ENCODE measurements at regions not wholly inside any gene's neighbourhood (a gene's known extent, or its start where the extent isn't known, plus 50 kb on each side); places are given as distances from the start of the nearest gene placed in this dataset.
"Not testable (repeated sequence)": the region's sequence is repeated elsewhere in the genome, so short reads cannot be mapped to it uniquely, and the experiment has no call there.

DNA sequence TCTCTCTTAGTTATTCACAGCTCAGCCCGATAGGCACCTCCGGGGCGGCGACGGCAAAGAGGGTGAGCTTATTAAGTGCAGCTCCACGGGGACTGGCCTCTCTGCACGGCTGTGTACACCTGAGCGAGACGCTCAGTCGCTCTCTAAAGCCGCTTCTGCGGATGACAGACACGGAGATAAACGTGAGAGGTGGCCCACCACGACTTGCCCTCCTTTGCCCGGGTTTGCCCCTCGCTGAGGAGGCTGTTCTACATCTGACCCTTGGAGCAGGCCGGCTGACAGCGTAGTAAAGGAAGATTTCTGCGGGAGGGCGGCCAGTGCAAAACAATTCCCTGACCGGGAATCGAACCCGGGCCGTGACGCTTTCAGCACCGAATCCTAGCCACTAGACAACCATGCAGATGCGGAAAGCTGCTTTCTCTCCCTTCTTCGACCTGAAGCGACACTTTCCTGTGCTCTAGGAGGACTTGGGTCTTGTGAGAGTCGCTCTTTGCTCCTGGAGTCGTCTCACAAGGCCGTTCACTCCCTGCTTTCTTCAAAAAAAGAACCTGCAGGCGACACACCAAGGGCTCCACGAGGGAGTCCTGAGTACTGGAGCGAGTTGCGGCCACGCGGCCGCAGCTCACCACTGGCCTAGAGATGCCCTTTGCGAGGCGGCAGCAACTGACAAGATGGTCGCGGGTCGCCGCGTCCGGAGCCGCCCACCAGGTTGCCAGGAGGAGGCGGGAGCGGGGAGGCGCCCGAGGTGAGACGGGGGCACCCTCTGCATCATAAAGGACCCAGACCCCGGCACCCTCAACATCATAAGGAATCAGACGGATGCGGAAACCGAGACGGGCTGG, 119.9 kb downstream of the PPIAL4A start:
- H3K4me3 ChIP-seq (ENCODE audit: low read depth, low read length); H3K4me1 ChIP-seq; H3K36me3 ChIP-seq; H3K9me3 ChIP-seq; H3K27me3 ChIP-seq: not testable (repeated sequence)
- DNase-seq: peak; percentile 14

DNA sequence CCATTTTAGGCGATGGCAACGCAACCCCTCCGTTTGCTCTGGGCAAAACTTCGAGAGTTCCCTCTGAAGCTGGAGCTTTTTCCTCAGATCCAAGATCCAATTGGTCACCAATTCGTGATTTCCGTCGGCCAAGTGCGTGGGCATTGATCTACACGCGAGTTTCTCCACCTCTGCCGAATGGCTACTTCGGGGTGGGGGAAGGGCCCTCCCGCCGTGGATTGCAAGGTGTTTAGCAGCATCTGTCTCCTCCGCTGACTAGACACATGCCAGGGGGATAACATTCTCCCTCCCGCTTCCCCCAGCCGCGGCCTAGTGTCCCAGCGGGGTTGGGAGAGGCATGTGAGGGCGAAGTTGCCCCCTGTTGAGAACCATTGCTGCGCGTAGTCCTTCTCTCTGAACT, 120.6 kb downstream of the PPIAL4A start:
- not testable (repeated sequence) for DNase-seq; H3K4me3 ChIP-seq (ENCODE audit: low read depth, low read length)

DNA sequence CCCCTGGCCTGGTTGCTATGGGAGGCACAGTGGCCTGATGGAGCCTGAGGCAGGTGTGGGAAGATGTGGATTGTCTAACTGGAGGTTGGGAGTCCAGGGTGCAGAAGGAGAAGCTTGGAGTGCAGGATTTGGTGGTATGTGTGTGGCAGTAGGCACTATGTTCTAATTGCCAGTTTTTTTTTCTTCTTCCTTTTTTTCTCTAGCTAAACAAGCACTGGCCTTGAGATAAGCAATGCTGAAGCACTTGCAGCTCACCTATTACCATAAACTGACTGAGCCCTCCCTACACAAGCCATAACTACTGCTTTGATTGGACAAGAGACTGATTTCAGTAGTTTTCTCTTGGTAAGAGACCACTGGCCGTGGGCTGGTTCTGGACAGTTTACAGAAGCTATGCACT, 123.6 kb downstream of the PPIAL4A start:
- not testable (repeated sequence) for DNase-seq; H3K4me1 ChIP-seq; H3K36me3 ChIP-seq; H3K4me3 ChIP-seq (ENCODE audit: low read depth, low read length); H3K27me3 ChIP-seq; H3K9me3 ChIP-seq

More for the DNA sequence above, 120.6 kb downstream of the PPIAL4A start:
- not testable (repeated sequence) for H3K36me3 ChIP-seq, H3K9me3 ChIP-seq, H3K27me3 ChIP-seq, H3K4me1 ChIP-seq

DNA sequence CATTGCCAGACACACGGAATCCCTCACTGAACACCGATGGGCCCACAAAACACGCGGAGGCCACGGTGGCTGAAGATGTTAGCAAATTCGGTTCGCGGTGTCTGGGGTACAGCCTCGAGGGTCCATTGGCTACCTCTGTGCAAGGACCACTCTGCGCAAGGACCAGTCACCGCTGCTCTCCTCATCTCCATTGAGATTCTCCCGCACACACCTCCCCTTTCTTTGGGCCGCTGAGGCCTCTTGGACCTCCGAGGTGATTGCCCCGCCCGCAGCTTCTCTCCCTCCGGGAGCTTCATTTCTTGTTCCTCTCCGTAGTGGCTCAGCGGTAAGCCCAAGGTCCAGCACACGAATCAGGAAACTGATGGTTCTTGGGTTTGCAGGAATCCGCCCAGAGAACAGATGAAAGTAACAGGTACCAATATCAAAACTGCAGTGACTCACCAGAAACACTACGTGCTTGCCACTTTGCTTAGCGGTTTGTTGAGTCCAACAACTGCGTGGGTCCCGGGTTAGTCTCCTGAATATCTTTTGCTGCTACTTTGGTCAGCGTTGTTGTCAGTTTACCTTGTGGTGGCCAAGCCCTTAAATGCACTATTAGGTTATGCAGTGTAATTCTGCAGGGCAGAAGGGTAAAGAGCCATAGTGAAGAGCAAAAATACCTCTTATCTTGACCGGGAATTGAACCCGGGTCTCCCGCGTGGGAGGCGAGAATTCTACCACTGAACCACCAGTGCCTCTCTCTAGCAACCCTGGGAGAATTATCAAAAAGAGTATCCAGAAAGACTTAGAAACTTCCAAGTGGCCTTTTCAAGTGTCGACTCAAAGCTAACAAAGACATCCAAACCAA, 126.8 kb downstream of the PPIAL4A start:
- H3K36me3 ChIP-seq, H3K4me1 ChIP-seq: not testable (repeated sequence)
- DNase-seq: peak; percentile 67

DNA sequence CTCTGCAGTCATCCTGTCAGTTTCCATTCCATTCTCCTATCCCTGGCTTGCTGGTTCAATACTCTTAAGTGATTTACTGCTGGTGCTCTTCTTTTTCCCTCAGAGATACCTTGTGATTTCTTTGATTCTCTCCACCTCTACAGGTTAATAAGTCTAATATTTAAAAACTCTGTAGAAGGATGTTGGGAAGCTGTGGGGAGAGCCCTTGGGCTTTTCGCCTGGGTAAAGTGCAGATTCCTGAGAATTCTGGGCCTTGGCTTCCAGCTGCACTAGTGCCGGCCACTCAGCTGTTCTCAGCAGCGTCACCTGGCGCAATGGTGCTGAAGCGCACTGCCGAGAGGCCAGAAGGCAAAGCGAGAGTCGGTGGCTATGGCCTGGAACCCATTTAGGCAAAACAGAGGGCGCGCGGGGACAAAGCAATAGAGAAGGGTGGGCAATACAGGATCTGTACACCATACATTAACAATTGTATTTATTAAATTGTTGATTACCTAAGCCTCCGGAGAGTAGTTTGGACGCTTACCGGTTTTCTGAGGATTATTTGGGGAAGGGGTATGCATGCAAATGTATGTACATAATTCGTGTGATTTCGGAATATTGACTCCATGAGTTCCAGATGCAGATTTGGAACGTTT, 130.3 kb downstream of the PPIAL4A start:
- not testable (repeated sequence) for DNase-seq
- H3K4me3 ChIP-seq (ENCODE audit: low read depth, low read length): peak overlapping the region; percentile 38
- TF ChIP-seq, protein P1, sequence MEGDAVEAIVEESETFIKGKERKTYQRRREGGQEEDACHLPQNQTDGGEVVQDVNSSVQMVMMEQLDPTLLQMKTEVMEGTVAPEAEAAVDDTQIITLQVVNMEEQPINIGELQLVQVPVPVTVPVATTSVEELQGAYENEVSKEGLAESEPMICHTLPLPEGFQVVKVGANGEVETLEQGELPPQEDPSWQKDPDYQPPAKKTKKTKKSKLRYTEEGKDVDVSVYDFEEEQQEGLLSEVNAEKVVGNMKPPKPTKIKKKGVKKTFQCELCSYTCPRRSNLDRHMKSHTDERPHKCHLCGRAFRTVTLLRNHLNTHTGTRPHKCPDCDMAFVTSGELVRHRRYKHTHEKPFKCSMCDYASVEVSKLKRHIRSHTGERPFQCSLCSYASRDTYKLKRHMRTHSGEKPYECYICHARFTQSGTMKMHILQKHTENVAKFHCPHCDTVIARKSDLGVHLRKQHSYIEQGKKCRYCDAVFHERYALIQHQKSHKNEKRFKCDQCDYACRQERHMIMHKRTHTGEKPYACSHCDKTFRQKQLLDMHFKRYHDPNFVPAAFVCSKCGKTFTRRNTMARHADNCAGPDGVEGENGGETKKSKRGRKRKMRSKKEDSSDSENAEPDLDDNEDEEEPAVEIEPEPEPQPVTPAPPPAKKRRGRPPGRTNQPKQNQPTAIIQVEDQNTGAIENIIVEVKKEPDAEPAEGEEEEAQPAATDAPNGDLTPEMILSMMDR (IDR thresholded peaks at IDR 0.05; ENCODE audit: low read depth, low read length): peak; percentile 27

More for the DNA sequence above, 126.8 kb downstream of the PPIAL4A start:
- not testable (repeated sequence) for H3K9me3 ChIP-seq; H3K27me3 ChIP-seq; H3K4me3 ChIP-seq (ENCODE audit: low read depth, low read length)

DNA sequence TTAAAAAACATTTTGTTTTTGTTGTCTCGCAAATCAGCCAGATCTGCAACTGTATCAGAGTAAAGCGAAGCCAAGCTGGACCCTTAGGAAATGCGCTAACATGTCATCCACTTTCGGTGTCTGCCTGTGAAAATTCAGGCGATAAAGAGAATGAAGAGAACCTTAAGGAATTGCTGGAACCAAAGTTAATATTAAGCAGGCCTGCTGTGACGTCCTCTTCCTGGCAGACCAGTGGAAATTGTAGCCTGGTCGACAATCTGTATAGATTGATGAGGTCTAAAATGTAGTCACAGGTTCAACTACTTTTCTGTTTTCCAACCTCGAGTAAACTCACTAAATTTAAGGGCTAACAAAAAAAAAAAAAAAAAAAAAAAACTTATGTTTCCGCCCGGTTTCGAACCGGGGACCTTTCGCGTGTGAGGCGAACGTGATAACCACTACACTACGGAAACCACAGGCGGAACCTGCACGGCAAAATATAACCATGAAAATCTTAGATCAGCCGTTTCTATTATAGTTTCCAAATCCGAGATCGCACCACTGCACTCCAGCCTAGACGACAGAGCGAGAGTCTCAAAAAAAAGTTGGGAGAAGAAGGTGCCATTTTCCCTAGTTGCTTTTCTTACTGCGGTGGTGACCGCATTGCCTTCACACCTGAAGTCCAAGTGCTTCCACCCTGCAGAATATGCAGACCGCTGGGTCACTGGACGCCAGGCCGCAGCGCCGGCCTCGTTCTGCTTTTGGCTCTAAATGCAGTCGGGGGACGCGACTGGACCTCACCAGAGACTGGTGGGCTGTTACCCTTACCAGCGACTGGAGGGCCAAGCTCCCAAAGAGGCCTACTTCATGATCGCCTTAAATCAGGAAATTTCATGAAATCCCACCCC, 131.0 kb downstream of the PPIAL4A start:
- peak overlapping the region; percentile 53 for H3K4me3 ChIP-seq (ENCODE audit: low read depth, low read length)
- DNase-seq: peak; percentile 35
- H3K9me3 ChIP-seq, H3K4me1 ChIP-seq, H3K36me3 ChIP-seq, H3K27me3 ChIP-seq: not testable (repeated sequence)

More for the DNA sequence above, 130.3 kb downstream of the PPIAL4A start:
- H3K36me3 ChIP-seq, H3K9me3 ChIP-seq, H3K4me1 ChIP-seq, H3K27me3 ChIP-seq: not testable (repeated sequence)

DNA sequence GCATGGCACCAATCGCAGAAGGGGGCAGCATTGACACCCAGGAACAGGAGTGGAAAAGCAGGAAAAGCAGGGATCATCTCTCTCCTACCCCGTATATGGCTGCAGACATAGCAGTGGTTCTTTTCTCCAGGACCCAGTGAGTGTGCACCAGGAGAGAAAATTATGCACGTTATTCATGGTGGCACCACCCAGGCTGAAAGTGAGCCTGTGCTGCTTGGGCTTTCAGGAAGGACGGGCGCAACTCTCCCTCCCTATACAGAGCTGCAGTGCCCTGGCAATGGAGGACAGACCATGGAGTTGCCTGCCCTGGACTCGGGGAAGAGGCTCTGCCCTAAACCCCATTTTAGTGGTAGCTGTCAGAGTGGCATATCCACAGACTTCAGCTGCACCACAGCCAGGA, 132.1 kb downstream of the PPIAL4A start:
- H3K4me3 ChIP-seq (ENCODE audit: low read depth, low read length); H3K4me1 ChIP-seq; H3K27me3 ChIP-seq; DNase-seq; H3K36me3 ChIP-seq; H3K9me3 ChIP-seq: not testable (repeated sequence)

DNA sequence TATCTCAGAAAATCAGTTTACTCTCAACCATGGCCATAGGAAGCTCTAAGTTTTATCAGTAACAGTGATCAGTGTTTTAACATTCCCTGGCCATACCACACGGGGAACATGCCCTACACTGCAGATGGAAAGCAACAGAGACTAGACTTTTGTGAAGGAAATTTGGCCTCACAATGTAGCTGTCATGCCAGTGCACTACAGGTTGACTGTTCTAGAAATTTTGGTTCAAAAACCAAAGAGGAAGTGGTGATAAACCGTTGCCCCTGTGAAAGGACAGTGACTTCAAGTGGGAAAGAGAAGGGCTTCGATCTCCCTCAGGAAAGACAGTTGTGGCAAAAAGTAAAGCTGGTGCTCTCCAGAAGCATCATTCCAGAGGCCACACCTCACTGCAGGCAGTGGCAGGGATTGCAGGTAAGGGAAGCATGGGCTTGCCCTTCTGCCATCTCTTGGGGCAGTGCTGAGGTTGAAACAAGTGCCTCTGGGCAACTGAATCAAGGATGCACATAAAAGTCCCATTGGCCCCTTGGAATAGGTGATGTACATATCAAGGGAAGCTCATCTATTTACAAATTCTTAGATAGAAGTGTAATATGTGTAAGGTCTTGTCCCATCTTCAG, 143.4 kb downstream of the PPIAL4A start:
- H3K9me3 ChIP-seq; H3K4me3 ChIP-seq (ENCODE audit: low read depth, low read length); H3K4me1 ChIP-seq; H3K36me3 ChIP-seq; H3K27me3 ChIP-seq; DNase-seq: not testable (repeated sequence)

DNA sequence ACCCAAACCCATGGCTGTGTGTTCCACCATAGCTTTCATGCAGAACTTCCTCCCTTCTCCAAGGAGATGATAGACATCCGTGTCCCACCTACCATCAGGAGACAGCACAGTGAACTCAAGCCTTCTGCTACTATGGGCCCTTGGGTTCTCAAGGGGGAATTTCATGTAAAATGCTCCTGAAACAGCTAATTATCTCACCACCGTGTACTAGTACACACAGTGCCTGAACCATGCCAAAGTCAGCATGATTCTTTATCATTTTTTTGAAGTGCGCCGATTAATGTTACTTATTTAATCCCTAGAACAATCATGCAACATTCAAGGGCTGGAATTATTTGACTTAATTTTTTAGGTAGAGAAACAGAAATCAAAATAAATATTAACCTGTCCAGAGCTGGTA, 147.2 kb downstream of the PPIAL4A start:
- H3K4me3 ChIP-seq (ENCODE audit: low read depth, low read length); H3K4me1 ChIP-seq; H3K9me3 ChIP-seq; H3K36me3 ChIP-seq; H3K27me3 ChIP-seq; DNase-seq: not testable (repeated sequence)

DNA sequence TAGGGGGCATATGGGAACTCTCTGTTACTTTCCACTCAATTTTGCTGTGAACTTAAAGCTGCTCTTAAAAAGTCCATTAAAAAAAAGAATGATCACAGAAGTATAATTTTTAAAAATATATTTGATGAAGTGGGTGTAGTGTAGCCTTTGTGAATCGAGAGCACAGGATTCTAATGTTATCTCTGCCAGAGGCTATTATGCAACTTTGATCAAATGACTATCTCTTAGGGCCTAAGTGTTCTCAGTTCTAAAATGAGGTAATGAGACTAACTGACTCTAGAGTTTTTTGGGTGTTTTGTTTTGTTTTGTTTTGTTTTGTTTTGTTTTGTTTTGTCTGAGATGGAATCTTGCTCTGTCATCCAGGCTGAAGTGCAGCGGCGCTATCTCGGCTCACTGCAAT, 143.2 kb downstream of the FAM72B start:
- not testable (repeated sequence) for H3K36me3 ChIP-seq; H3K27me3 ChIP-seq; H3K9me3 ChIP-seq; H3K4me1 ChIP-seq; DNase-seq; H3K4me3 ChIP-seq (ENCODE audit: low read depth, low read length)

DNA sequence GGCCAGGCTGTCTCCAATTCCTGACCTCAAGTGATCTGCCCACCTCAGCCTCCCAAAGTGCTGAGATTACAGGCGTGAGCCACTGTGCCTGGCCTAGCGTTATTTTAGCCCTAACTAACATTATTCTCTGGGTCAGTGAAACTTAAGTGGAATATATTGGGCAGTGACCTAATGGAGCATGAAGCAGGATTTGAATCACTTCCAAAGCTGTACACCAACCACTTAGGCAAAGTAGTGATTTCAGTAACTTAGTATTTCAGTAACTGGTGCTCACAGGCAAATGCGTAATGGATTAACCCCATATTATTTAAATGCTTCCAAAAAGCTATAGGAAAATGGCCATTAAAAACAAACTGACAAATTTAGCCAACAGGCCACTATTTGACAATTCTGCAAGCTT, 142.6 kb downstream of the FAM72B start:
- H3K27me3 ChIP-seq; H3K4me3 ChIP-seq (ENCODE audit: low read depth, low read length); H3K36me3 ChIP-seq; H3K9me3 ChIP-seq; DNase-seq; H3K4me1 ChIP-seq: not testable (repeated sequence)

DNA sequence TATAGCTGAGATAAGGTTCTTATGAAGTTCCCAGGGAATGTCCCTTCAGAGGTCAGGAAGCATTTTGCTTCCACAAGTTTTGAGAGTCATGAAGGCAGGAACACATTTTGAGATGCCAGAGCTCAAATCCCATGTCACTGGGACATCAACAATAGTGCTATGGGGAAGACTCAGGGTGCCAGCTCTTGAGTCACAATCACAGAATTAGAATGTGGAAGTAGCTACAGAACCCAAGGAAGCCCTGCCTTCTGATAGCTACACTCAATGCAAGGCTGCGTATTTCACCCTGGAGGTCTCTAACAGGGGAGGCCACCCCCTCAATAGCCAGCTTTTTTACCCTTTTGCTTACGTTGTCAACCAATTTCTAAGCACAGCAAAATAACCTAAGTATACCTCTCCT, 141.3 kb downstream of the FAM72B start:
- H3K36me3 ChIP-seq; H3K4me3 ChIP-seq (ENCODE audit: low read depth, low read length); H3K27me3 ChIP-seq; H3K9me3 ChIP-seq; DNase-seq; H3K4me1 ChIP-seq: not testable (repeated sequence)

DNA sequence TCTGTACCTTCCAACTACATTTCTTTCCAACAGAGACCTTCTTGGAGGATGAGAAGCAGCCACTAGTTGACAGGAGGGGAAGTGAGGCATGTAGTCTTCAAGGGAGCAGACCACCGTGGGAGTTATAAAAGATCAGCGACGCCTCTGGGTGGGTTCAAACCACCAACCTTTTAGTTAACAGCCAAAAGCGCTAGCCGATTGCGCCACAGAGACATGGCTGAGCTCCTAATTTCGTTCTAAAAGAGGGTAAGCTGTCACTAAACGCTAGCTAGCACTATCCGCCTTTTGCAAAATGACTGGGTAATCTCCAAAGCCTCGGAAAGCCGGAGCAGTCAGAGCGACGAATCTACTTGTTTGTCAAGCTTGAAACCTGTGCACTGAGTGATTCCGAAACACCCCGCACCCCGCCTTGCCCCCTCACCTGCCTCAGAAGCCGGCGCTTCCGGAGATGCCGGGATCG, 135.8 kb downstream of the FAM72B start:
- H3K27me3 ChIP-seq; H3K9me3 ChIP-seq; H3K4me3 ChIP-seq (ENCODE audit: low read depth, low read length); H3K4me1 ChIP-seq; DNase-seq; H3K36me3 ChIP-seq: not testable (repeated sequence)

Measured in BE2C (cell line).